ENCODE measurements at regions not wholly inside any gene's neighbourhood (a gene's known extent, or its start where the extent isn't known, plus 50 kb on each side); places are given as distances from the start of the nearest gene placed in this dataset.
A peak's percentile ranks its signal among the peaks of the same experiment; 100 is the strongest.

GRCh38 chr10:62934258-62934657 lies 118.1 kb upstream of the EGR2 start:
- Histone ChIP-seq H3K4me1 (ENCODE audit: control insufficient read depth in 1 of 2, insufficient read depth in 2 of 2, low read length in 2 of 2) (peaks cover 0 to 6% of the 10 kb centered on the region in 2 experiments; a peak in 1 of 4 replicates), H3K4me2 (ENCODE audit: low read length) (peak overlapping the region; percentile 26; the same call in 1 of the 2 replicates), H4K20me1 (ENCODE audit: insufficient read depth) (no peaks in the 10 kb centered on the region), H3K27me3 (ENCODE audit: insufficient read depth, low read length) (no peaks in the 10 kb centered on the region), H3K4me3 (replicated peaks in 1 of 2; ENCODE audit: low read depth in 1 of 2, low read length in 2 of 2) (no peak overlapping the region), H3K9me3 (ENCODE audit: control insufficient read depth in 1 of 2, insufficient read depth in 1 of 2, low read depth in 1 of 2, low read length in 2 of 2) (no peaks in the 10 kb centered on the region), H3K79me2 (ENCODE audit: insufficient read depth, low read length) (no peaks in the 10 kb centered on the region), H2AFZ (ENCODE audit: low read depth, low read length, poor library complexity, severe bottlenecking) (no peak overlapping the region), H3K36me3 (ENCODE audit: control insufficient read depth in 1 of 2, insufficient read depth in 2 of 2, low read length in 2 of 2) (no peaks in the 10 kb centered on the region), H3K9ac (ENCODE audit: low read length) (no peak overlapping the region), H3K9me2 (ENCODE audit: insufficient read depth) (no peaks in the 10 kb centered on the region; the same call in 1 of the 2 replicates), H3K27ac (ENCODE audit: low read depth, low read length) (no peak overlapping the region)
- peak; percentile 82 for ATAC-seq
- POLR2A ChIA-PET, result no interaction called here
- RAD21 ChIA-PET (ENCODE audit: low non-redundant PET in 1 of 2, low total read pairs in 2 of 2, uncharacterized antibody in 2 of 2, unreplicated experiment in 2 of 2), result no interaction called here
- intact Hi-C loops (cut with micrococcal nuclease), result no loop called here
- DNase-seq (ENCODE audit: low read depth, low spot score), result peak; percentile 15
- CTCF ChIA-PET, result no interaction called here
- no peak for TF ChIP-seq SP1 (IDR thresholded peaks at IDR 0.05; ENCODE audit: low read depth)
- TF ChIP-seq EZH2phosphoT487 (IDR thresholded peaks at IDR 0.05; ENCODE audit: borderline replicate concordance), result no peak
- no peak for TF ChIP-seq REST (IDR thresholded peaks at IDR 0.05; ENCODE audit: low read depth)
- TF ChIP-seq ATF3 (IDR thresholded peaks at IDR 0.05), result no peak
- no peak for TF ChIP-seq CTCF (IDR thresholded peaks at IDR 0.05 in 2 of 3, conservative IDR thresholded peaks at IDR 0.05 in 1 of 3; ENCODE audit: borderline replicate concordance in 1 of 3, insufficient read depth in 1 of 3, low read depth in 2 of 3, low read length in 2 of 3)
- TF ChIP-seq ZNF274 (IDR thresholded peaks at IDR 0.05; ENCODE audit: low read depth, low read length), result no peak
- TF ChIP-seq ZFX (IDR thresholded peaks at IDR 0.05), result no peak
- TF ChIP-seq TCF7L2 (IDR thresholded peaks at IDR 0.05; ENCODE audit: borderline replicate concordance, extremely low read depth, insufficient read depth, insufficient read length), result no peak
- TF ChIP-seq ZBTB33 (IDR thresholded peaks at IDR 0.05; ENCODE audit: extremely low read depth, insufficient replicate concordance, low read length), result no peak
- TF ChIP-seq SIN3A (IDR thresholded peaks at IDR 0.05; ENCODE audit: low read depth), result no peak
- TF ChIP-seq POLR2A (IDR thresholded peaks at IDR 0.05; ENCODE audit: borderline replicate concordance, extremely low read depth, insufficient read depth, insufficient read length), result no peak
- no peak for TF ChIP-seq JUND (IDR thresholded peaks at IDR 0.05)
- no peak for TF ChIP-seq POLR2AphosphoS5 (IDR thresholded peaks at IDR 0.05; ENCODE audit: low read depth, low read length)
- TF ChIP-seq RAD21 (IDR thresholded peaks at IDR 0.05; ENCODE audit: low read depth), result no peak
- no peak for TF ChIP-seq YY1 (IDR thresholded peaks at IDR 0.05; ENCODE audit: extremely low read depth, insufficient replicate concordance, low read depth, low read length)
- TF ChIP-seq CBX3 (IDR thresholded peaks at IDR 0.05; ENCODE audit: low read depth), result no peak
- no peak for TF ChIP-seq SRF (IDR thresholded peaks at IDR 0.05; ENCODE audit: low read depth)
- no TSS peak for BruUV-seq (replicated peaks)

Data from HCT116 (cell line).